Putamen (tissue), 1 donor: ENCODE measurements at regions not wholly inside any gene's neighbourhood (a gene's known extent, or its start where the extent isn't known, plus 50 kb on each side); places are given as distances from the start of the nearest gene placed in this dataset.
A peak's percentile ranks its signal among the peaks of the same experiment; 100 is the strongest.
"Not testable (repeated sequence)": the region's sequence is repeated elsewhere in the genome, so short reads cannot be mapped to it uniquely, and the experiment has no call there.

Experiments
- DNase-seq: peaks from one replicate; pipeline ENCODE4 v3.0.0-alpha.2; 2016; ENCODE audit warnings: low spot score

DNA sequence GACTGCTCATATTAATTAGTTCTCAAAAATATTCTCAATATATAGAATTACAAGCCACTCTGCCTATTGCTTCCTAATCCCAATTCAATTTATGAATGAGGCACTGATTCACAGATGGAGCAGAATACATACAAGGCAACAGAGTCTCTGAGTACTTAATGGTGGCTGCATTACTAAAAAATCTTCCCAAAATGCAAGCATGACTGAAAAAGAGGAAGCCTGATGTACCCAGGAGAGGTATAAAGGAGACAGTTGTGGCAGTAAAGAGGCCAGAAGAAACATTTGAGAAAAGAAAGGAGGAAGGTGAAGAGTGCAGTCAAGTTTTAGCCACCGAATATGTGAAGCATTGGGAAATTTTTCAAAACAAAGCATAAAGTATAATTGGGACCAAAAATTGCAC, 163.2 kb upstream of the INTU start:
- DNase-seq = no peak

GRCh38 chr4:127469959-127470809, 162.6 kb upstream of the INTU start:
- DNase-seq = no peak

DNA sequence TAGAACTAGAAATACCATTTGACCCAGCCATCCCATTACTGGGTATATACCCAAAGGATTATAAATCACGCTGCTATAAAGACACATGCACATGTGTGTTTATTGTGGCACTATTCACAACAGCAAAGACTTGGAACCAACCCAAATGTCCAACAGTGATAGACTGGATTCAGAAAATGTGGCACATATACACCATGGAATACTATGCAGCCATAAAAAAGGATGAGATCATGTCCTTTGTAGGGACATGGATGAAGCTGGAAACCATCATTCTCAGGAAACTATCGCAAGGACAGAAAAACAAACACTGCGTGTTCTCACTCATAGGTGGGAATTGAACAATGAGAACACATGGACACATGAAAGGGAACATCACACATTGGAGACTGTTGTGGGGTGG, 154.5 kb upstream of the INTU start:
- DNase-seq = not testable (repeated sequence)

GRCh38 chr4:127479031-127479622, 153.6 kb upstream of the INTU start:
- DNase-seq = peak; percentile 11

GRCh38 chr4:127482049-127482448, 150.7 kb upstream of the INTU start:
- DNase-seq = no peak

GRCh38 chr4:127484117-127484516, 148.6 kb upstream of the INTU start:
- no peak for DNase-seq

- no peak for DNase-seq
Observed at GRCh38 chr4:127486248-127486647, 146.5 kb upstream of the INTU start.

DNA sequence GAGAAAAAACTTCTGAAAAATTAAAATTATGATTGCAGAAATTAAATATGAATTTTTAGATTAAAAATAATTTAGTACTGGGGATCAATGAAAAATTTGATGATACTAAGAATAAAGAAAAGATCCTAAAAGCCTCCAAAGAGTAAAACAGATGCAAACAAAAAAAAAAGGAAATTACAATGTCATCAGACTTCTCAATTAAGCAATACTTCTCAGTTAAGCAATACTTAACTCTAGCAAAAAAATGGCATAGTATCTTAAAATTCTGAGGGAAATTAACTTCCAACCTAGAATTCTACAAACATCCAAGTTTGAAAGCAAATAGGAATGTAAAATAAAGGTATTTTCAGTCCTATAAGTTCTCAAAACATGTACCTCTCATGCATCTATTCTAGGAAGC, 141.2 kb upstream of the INTU start:
- DNase-seq = no peak

DNA sequence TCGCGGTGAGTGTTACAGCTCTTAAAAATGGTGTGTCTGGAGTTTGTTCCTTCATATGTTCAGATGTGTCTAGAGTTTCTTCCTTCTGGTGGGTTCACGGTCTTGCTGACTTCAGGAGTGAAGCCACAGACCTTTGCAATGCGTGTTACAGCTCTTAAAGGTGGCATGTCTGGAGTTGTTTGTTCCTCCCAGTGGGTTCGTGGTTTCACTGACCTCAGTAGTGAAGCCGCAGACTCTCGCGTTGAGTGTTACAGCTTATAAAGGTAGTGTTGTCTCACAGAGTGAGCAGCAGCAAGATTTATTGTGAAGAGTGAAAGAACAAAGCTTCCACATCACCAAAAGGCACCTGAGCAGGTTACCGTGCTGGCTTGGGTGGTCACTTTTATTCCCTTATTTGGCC, 135.9 kb upstream of the INTU start:
- not testable (repeated sequence) for DNase-seq

- no peak for DNase-seq
Observed at GRCh38 chr4:127498366-127498765, 134.4 kb upstream of the INTU start.

DNA sequence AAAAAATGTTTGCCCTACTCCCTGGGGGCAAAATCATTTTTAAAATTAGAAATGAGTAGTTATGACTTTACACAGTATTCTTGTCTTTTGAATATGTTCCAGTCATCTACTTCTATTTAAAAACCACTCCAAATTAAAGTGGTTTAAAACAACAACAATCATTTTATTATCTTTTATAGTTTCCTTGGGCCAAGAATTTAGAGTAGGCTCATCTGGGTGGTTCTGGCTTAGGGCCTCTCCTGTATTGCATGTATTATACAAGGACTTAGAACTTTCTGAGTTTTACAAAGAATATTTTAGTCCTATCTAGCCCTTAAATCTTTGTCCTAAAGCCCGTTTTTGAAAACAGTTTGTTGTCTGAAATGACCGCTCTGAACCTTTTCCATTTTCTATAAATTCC, 132.5 kb upstream of the INTU start:
- no peak for DNase-seq

GRCh38 chr4:127501103-127501502, 131.7 kb upstream of the INTU start:
- DNase-seq = no peak

DNA sequence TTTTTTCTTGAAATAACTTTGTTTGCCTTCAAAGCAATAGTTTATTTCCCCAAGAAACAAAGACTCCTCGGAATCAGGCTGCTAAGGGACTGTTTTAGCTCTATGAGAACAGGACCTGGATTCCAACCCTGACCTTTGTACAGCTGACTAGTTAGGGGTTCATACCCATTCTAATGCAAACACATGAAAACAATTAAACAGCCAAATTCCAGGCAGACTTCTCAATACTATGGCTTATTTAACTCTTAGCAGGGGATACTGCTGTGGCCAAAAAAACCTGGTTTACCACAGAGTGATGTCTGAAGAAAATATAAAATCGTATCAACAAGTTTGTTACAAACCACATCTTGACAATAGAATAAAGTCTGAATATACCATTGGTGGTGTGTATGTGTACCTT, 129.6 kb upstream of the INTU start:
- no peak for DNase-seq

DNA sequence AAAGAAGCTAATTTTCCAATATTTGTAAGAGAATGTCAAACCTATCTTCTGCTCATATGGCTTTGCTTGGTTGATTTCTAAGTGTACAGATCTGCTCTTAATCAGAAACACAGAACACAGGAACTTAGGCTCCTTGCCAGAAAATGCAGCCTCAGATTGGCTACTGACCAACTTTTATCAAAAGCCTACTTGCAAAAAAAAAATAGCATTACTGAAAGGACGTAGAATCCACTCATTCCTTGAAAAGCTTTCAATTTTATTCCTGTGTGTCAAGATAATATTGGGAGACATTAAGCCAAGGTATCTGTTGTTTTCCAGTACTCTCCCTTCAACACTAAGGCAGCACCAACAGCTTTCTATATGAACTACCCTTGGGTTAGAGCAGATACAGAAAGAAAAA, 127.6 kb upstream of the INTU start:
- no peak for DNase-seq

DNA sequence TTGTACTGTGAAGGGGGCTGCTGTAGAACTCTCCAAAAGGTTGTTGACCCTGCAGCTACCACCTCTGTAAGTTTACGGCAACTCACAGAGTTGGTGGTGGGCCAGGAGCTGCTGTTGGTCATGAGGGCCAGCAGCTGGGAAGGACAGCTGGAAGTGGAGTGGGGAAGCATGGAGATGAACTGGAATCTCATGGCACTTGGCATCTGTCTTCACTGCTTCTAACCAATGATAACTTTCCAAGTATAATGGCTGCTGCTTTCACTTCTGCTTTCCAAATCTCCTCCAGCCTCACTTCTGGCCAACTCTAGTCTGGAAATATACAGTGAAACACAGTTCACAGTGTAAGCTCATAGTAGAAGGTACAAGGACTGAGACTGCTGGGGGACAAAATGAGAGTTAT, 126.5 kb upstream of the INTU start:
- DNase-seq = no peak

DNA sequence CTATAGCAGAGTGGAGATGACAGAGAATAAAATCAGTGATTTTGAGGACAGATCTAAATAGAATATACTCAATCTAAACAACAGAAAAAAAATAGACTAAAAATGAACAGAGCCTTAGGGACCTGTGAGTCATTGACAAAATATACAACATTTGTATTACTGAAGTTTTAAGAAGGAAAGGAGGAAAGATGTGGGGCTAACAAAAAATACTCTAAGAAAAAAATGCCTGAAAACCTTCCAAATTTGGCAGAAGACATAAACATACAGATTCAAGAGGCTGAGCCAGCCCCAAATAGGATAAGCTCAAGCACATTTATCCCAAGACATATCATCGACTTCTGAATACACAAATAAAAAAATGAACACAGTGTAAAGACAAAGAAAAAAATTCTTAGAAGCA, 123.6 kb upstream of the INTU start:
- no peak for DNase-seq

DNA sequence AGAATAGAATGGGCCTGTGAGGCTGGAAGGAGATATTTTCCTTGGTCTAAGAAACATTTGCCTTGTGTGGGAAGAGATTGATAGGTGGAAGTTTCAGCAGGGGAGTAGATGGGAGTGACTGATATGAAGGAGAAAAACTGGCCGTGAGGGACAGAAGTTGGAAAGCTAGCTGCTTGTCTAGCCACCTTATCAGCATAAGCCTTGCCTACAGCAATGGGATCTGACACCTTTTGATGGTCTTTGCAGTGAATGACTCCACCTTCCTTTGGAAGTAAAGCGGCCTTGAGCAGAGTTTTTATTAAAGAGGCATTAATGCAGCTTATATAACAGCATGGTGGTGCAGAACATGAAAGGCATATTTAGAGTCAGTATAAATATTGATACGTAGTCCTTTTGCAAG, 120.1 kb upstream of the INTU start:
- not testable (repeated sequence) for DNase-seq

DNA sequence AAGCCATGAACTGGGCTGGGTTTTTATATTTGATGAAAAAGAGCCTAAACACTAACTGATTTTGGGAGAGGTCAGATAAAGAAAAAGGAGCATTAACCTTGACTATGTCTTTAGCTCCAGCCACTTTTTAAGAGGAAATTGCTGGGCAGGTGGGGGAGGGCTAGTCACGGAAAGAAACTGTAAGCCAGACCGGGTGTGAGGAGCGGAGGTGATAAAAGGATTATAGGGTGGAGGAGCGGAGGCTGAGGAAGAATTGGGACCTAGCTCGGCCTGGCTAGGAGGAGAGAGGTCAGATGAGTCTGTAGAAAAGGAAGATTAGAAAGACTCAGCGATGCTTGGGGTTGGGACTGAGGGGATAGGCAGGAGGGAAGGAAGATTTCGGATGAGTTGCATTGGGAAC, 117.5 kb upstream of the INTU start:
- DNase-seq = not testable (repeated sequence)

- no peak for DNase-seq
Observed at GRCh38 chr4:127518046-127518445, 114.7 kb upstream of the INTU start.

GRCh38 chr4:127521463-127521862, 111.3 kb upstream of the INTU start:
- no peak for DNase-seq

DNA sequence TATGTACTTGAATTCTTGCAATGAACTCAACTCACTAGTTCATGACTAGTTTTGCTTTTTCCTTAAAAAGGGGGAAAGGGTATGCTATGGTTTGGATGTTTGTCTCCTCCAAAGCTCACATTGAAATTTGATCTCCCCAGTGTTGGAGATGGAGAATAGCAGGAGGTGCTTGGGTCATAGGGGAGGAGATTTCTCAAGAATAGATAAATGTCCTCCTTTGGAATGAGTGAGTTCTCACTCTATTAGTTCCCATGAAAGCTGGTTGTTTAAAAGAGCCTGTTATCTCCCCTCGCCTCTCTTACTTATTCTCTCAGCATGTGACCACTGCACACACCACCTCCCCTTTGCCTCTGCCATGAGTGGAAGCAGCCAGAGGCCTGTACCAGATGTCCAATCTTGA, 109.4 kb upstream of the INTU start:
- no peak for DNase-seq

DNA sequence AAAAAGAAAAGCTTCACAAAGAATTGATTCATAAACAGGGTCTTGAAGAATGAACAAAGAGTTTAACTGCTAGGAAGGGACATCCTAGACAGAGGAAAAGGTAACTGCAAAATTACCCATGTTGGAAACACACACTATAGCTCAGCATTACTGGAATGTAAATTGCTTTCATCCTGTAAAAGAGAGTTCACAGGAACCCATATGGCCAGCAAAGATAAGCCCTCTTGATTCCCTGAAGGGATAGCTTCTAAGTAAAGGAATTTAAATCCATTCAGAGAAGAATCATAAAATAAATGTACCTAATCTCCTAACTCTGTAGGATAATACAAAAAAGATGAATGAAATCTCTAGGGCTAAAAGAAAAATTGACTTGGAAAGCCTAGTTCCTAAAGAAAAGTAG, 107.1 kb upstream of the INTU start:
- DNase-seq = no peak

GRCh38 chr4:127528302-127528701, 104.5 kb upstream of the INTU start:
- DNase-seq = no peak

GRCh38 chr4:127529879-127530278, 102.9 kb upstream of the INTU start:
- DNase-seq = not testable (repeated sequence)
